GM12872 (cell line): ENCODE measurements at regions not wholly inside any gene's neighbourhood (a gene's known extent, or its start where the extent isn't known, plus 50 kb on each side); places are given as distances from the start of the nearest gene placed in this dataset.

Experiments used
- CTCF ChIP-seq: IDR thresholded peaks from 3 replicates; pipeline ENCODE4 v1.5.1; 2011; ENCODE audit warnings: low read depth, mild to moderate bottlenecking, low read length, moderate library complexity; ENCODE audit not compliant: insufficient read depth

- TF ChIP-seq CTCF = no peak
Measured at GRCh38 chr18:44051026-44051425, 629.7 kb upstream of the SETBP1 start.

GRCh38 chr18:44054514-44054913 lies 626.2 kb upstream of the SETBP1 start:
- no peak for TF ChIP-seq CTCF

- no peak for TF ChIP-seq CTCF
Measured at GRCh38 chr18:44060197-44060596, 620.5 kb upstream of the SETBP1 start.

GRCh38 chr18:44061438-44061837 lies 619.2 kb upstream of the SETBP1 start:
- no peak for TF ChIP-seq CTCF

GRCh38 chr18:44062345-44062744 lies 618.3 kb upstream of the SETBP1 start:
- no peak for TF ChIP-seq CTCF

- no peak for TF ChIP-seq CTCF
Measured at GRCh38 chr18:44065206-44065605, 615.5 kb upstream of the SETBP1 start.

- TF ChIP-seq CTCF = no peak
Measured at GRCh38 chr18:44066541-44066940, 614.1 kb upstream of the SETBP1 start.

GRCh38 chr18:44067186-44067585 lies 613.5 kb upstream of the SETBP1 start:
- no peak for TF ChIP-seq CTCF
